HEK293 (cell line): ENCODE measurements at regions not wholly inside any gene's neighbourhood (a gene's known extent, or its start where the extent isn't known, plus 50 kb on each side); places are given as distances from the start of the nearest gene placed in this dataset.

Experiments used
- CTCF ChIA-PET: fragments of 350-600 bp; formaldehyde crosslinking; extraction: SDS; loops from one replicate; lab custom pipeline; 2021; ENCODE audit warnings: antibody characterized with exemption; lab: Yijun Ruan, JAX
- POLR2A ChIA-PET: fragments of 300-600 bp; formaldehyde crosslinking; extraction: SDS; loops from one replicate; lab custom pipeline; 2020; ENCODE audit warnings: antibody characterized with exemption, inconsistent platforms; lab: Yijun Ruan, JAX
- H3K27ac ChIP-seq: fragments of 200-500 bp; sonication (Bioruptor generic); 2 replicates; pipeline ENCODE4 v1.5.1; 2014; ENCODE audit warnings: low read depth, low read length, control low read depth, inconsistent platforms; ENCODE audit errors: extremely low read depth
- H3K36me3 ChIP-seq, 2 experiments: fragments of 200-500 bp in 1 of 2; sonication (Bioruptor generic) in 1 of 2; 1 replicate in 1 of 2; 2 replicates in 1 of 2; pipeline ENCODE4 v1.5.1; 2014 to 2017; ENCODE audit warnings: inconsistent platforms in 2 of 2, low read length in 2 of 2; ENCODE audit not compliant: control insufficient read depth in 2 of 2, insufficient read depth in 1 of 2
- H3K4me1 ChIP-seq: fragments of 200-500 bp; sonication (Bioruptor generic); 2 replicates; pipeline ENCODE4 v1.5.1; 2014; ENCODE audit warnings: mild to moderate bottlenecking, low read length, inconsistent platforms; ENCODE audit not compliant: control insufficient read depth, insufficient read depth
- H3K4me3 ChIP-seq: 2 replicates; pipeline ENCODE4 v1.5.1; 2011; ENCODE audit warnings: low read depth, mild to moderate bottlenecking, control low read depth, low read length, moderate library complexity
- H3K9me3 ChIP-seq: fragments of 200-500 bp; sonication (Bioruptor generic); 2 replicates; pipeline ENCODE4 v1.5.1; 2014; ENCODE audit warnings: low read depth, low read length, inconsistent platforms; ENCODE audit not compliant: control insufficient read depth, insufficient read depth
- GLI2 ChIP-seq: fragments of 450-650 bp; formaldehyde crosslinking; IDR thresholded peaks from 2 replicates; pipeline ENCODE4; 2017; ENCODE audit warnings: missing biosample characterization, missing genetic modification characterization, low read depth, borderline replicate concordance
- MZF1 ChIP-seq: fragments of 450-650 bp; formaldehyde crosslinking; IDR thresholded peaks from 2 replicates; pipeline ENCODE4 v1.5.1; 2017; ENCODE audit warnings: missing biosample characterization, missing genetic modification characterization, borderline replicate concordance
- PRDM6 ChIP-seq: fragments of 450-650 bp; formaldehyde crosslinking; IDR thresholded peaks from 2 replicates; pipeline ENCODE4 v1.5.1; 2017; ENCODE audit warnings: missing biosample characterization, missing genetic modification characterization
- ZBTB6 ChIP-seq: fragments of 450-650 bp; formaldehyde crosslinking; IDR thresholded peaks from 2 replicates; pipeline ENCODE4 v1.5.1; 2017; ENCODE audit warnings: missing biosample characterization, missing genetic modification characterization
- ZBTB8A ChIP-seq: fragments of 450-650 bp; formaldehyde crosslinking; IDR thresholded peaks from 2 replicates; pipeline ENCODE4 v1.5.1; 2016; ENCODE audit warnings: missing biosample characterization, missing genetic modification characterization
- ZNF138 ChIP-seq: fragments of 450-650 bp; formaldehyde crosslinking; IDR thresholded peaks from 2 replicates; pipeline ENCODE4 v1.5.1; 2016; ENCODE audit warnings: missing biosample characterization, missing genetic modification characterization, borderline replicate concordance
- ZNF140 ChIP-seq: fragments of 450-650 bp; formaldehyde crosslinking; IDR thresholded peaks from 2 replicates; pipeline ENCODE4 v1.5.1; 2016; ENCODE audit warnings: missing biosample characterization, missing genetic modification characterization
- ZNF184 ChIP-seq: fragments of 450-650 bp; IDR thresholded peaks from 2 replicates; pipeline ENCODE4 v1.5.1; 2018; ENCODE audit warnings: missing biosample characterization, mild to moderate bottlenecking, missing genetic modification characterization
- ZNF280C ChIP-seq: fragments of 450-650 bp; formaldehyde crosslinking; IDR thresholded peaks from 2 replicates; pipeline ENCODE4 v1.5.1; 2016; ENCODE audit warnings: missing biosample characterization, missing genetic modification characterization
- ZNF426 ChIP-seq: fragments of 450-650 bp; formaldehyde crosslinking; IDR thresholded peaks from 2 replicates; pipeline ENCODE4 v1.5.1; 2017; ENCODE audit warnings: missing biosample characterization, missing genetic modification characterization, mild to moderate bottlenecking, inconsistent platforms, moderate library complexity
- ZNF561 ChIP-seq: fragments of 450-650 bp; IDR thresholded peaks from 2 replicates; pipeline ENCODE4 v1.5.1; 2018; ENCODE audit warnings: missing biosample characterization, missing genetic modification characterization, borderline replicate concordance
- ZNF600 ChIP-seq: fragments of 450-650 bp; formaldehyde crosslinking; IDR thresholded peaks from 2 replicates; pipeline ENCODE4 v1.5.1; 2016; ENCODE audit warnings: missing biosample characterization, missing genetic modification characterization
- ZNF658 ChIP-seq: fragments of 450-650 bp; formaldehyde crosslinking; IDR thresholded peaks from 2 replicates; pipeline ENCODE4; 2016; ENCODE audit warnings: missing biosample characterization, missing genetic modification characterization
- ZNF664 ChIP-seq: fragments of 450-650 bp; formaldehyde crosslinking; IDR thresholded peaks from 2 replicates; pipeline ENCODE4 v1.5.1; 2016; ENCODE audit warnings: missing biosample characterization, missing genetic modification characterization
- ZNF701 ChIP-seq: fragments of 450-650 bp; formaldehyde crosslinking; IDR thresholded peaks from 2 replicates; pipeline ENCODE4 v1.5.1; 2016; ENCODE audit warnings: missing biosample characterization, missing genetic modification characterization
- ZNF792 ChIP-seq: fragments of 450-650 bp; formaldehyde crosslinking; IDR thresholded peaks from 2 replicates; pipeline ENCODE4 v1.5.1; 2016; ENCODE audit warnings: missing biosample characterization, missing genetic modification characterization
- ZNF837 ChIP-seq: fragments of 450-650 bp; formaldehyde crosslinking; IDR thresholded peaks from 2 replicates; pipeline ENCODE4 v1.5.1; 2016; ENCODE audit warnings: missing biosample characterization, missing genetic modification characterization
- ZSCAN23 ChIP-seq: fragments of 450-650 bp; formaldehyde crosslinking; IDR thresholded peaks from 2 replicates; pipeline ENCODE4 v1.5.1; 2016; ENCODE audit warnings: missing biosample characterization, missing genetic modification characterization
- TF ChIP-seq, protein P1 (sequence below): fragments of 450-650 bp; formaldehyde crosslinking; IDR thresholded peaks from 2 replicates; pipeline ENCODE4 v1.5.1; 2016; ENCODE audit warnings: missing biosample characterization, missing genetic modification characterization
- TF ChIP-seq, protein P2 (sequence below): fragments of 450-650 bp; formaldehyde crosslinking; IDR thresholded peaks from 2 replicates; pipeline ENCODE4 v1.5.1; 2016; ENCODE audit warnings: missing biosample characterization, missing genetic modification characterization
- TF ChIP-seq, protein P3 (sequence below): fragments of 450-650 bp; formaldehyde crosslinking; conservative IDR thresholded peaks from 2 replicates; pipeline ENCODE4 v1.5.1; 2016; ENCODE audit warnings: low read depth, missing biosample characterization, missing genetic modification characterization

DNA sequence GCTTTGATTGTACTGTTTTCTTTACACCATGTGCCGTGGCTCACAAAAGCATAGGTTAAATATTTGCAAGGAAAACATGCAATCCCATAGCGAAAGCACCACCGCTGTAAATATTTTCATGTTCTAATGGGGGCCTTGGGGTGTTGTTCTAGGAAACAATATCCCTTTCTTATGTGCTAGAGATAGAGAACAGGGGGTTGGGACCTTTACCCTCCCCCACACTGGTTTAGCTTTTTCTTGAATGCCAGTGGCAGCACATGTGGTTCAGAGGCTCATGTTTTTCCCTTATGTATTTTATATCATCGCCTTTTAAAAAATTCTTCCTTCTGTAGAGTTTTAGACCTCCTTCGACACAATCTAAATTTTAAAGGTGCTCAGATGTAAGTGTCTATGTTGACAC lies 422.6 kb upstream of the TENM3 start:
- TF ChIP-seq ZNF184 (tag by site-specific recombination) (no peak), GLI2 (tag by site-specific recombination) (no peak), ZBTB6 (tag by site-specific recombination) (no peak), ZNF701 (tag by site-specific recombination) (no peak), ZNF837 (tag by site-specific recombination) (no peak), ZNF426 (tag by site-specific recombination) (no peak), ZNF792 (tag by site-specific recombination) (no peak), ZNF140 (tag by site-specific recombination) (no peak), ZNF658 (tag by site-specific recombination) (no peak), ZNF664 (tag by site-specific recombination) (no peak), ZNF600 (no peak), ZNF138 (tag by site-specific recombination) (no peak)
- TF ChIP-seq, protein P1, sequence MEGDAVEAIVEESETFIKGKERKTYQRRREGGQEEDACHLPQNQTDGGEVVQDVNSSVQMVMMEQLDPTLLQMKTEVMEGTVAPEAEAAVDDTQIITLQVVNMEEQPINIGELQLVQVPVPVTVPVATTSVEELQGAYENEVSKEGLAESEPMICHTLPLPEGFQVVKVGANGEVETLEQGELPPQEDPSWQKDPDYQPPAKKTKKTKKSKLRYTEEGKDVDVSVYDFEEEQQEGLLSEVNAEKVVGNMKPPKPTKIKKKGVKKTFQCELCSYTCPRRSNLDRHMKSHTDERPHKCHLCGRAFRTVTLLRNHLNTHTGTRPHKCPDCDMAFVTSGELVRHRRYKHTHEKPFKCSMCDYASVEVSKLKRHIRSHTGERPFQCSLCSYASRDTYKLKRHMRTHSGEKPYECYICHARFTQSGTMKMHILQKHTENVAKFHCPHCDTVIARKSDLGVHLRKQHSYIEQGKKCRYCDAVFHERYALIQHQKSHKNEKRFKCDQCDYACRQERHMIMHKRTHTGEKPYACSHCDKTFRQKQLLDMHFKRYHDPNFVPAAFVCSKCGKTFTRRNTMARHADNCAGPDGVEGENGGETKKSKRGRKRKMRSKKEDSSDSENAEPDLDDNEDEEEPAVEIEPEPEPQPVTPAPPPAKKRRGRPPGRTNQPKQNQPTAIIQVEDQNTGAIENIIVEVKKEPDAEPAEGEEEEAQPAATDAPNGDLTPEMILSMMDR (tag by site-specific recombination) = no peak
- Histone ChIP-seq H3K36me3 (no peaks in the 10 kb centered on the region), H3K4me1 (peaks cover 16% of the 10 kb centered on the region), H3K27ac (no peak overlapping the region; the same call in 1 of the 2 replicates), H3K9me3 (no peaks in the 10 kb centered on the region), H3K4me3 (no peak overlapping the region)
- CTCF ChIA-PET = interaction anchor here (0.7 kb wide), 1 partner anchor 130 kb away, joined by 3 read pairs; no protein-coding TSS in a partner anchor
- POLR2A ChIA-PET = no interaction called here

DNA sequence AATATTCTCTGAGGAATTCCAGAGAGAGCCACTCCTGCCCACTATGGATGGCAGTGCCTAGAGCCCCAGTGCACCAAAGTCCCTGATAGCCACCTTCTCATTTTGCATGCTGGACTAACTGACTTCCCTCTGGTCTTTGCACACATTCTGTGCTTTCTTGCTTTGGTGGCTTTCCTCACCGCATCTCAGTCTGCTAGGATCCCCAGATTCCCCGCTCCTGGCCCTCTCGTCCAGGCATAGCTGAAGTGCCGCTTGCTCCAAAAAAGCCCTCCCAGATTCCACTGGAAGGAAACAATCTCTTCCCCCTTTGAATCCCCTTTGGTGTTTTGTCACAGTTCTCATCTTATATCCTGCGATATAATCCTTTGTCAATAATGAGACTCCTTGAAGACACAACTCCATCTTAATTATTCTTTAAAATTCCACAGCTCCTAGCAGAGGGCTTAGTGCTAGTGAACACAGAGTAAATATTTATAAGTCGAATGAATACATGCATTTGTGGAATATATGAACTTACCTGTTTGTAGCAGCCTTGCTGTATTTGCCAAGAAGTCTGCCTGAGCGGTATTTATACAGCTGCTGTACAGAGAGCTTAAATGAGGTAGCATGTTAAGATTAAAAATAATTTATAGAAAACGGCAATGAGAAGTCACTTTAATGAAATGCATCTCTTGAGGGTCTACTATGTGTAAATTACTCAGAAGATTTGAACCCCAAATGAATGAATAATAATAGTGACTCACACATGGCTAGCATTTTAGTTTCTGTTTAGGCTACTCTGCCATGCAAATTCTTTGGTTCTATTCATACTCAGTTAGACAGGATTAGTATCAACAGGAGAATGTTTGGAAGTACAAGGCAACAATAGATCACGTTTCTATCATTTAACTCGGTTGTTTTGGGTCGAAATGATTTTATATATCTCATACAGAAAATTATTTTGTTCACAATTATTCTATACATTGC lies 421.9 kb upstream of the TENM3 start:
- H3K27ac ChIP-seq = no peak overlapping the region; the same call in 1 of the 2 replicates
- H3K4me1 ChIP-seq = peaks cover 16% of the 10 kb centered on the region
- ChIA-PET POLR2A (no interaction called here), CTCF (no interaction called here)
- TF ChIP-seq, protein P2, sequence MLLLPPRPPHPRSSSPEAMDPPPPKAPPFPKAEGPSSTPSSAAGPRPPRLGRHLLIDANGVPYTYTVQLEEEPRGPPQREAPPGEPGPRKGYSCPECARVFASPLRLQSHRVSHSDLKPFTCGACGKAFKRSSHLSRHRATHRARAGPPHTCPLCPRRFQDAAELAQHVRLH (tag by site-specific recombination) = no peak
- TF ChIP-seq MZF1 (tag by site-specific recombination) = peak; percentile 42; the same call in 1 of the 2 replicates
- no peak for TF ChIP-seq PRDM6 (tag by site-specific recombination)
- TF ChIP-seq, protein P3, sequence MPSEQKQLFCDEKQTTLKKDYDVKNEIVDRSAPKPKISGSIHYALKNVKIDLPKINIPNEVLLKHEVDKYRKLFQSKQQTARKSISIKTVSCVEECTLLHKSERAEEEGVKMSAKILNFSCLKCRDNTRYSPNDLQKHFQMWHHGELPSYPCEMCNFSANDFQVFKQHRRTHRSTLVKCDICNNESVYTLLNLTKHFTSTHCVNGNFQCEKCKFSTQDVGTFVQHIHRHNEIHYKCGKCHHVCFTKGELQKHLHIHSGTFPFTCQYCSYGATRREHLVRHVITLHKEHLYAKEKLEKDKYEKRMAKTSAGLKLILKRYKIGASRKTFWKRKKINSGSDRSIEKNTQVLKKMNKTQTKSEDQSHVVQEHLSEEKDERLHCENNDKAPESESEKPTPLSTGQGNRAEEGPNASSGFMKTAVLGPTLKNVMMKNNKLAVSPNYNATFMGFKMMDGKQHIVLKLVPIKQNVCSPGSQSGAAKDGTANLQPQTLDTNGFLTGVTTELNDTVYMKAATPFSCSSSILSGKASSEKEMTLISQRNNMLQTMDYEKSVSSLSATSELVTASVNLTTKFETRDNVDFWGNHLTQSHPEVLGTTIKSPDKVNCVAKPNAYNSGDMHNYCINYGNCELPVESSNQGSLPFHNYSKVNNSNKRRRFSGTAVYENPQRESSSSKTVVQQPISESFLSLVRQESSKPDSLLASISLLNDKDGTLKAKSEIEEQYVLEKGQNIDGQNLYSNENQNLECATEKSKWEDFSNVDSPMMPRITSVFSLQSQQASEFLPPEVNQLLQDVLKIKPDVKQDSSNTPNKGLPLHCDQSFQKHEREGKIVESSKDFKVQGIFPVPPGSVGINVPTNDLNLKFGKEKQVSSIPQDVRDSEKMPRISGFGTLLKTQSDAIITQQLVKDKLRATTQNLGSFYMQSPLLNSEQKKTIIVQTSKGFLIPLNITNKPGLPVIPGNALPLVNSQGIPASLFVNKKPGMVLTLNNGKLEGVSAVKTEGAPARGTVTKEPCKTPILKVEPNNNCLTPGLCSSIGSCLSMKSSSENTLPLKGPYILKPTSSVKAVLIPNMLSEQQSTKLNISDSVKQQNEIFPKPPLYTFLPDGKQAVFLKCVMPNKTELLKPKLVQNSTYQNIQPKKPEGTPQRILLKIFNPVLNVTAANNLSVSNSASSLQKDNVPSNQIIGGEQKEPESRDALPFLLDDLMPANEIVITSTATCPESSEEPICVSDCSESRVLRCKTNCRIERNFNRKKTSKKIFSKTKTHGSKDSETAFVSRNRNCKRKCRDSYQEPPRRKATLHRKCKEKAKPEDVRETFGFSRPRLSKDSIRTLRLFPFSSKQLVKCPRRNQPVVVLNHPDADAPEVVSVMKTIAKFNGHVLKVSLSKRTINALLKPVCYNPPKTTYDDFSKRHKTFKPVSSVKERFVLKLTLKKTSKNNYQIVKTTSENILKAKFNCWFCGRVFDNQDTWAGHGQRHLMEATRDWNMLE = no peak
- no peak for TF ChIP-seq ZBTB8A (tag by site-specific recombination)
- TF ChIP-seq ZNF561 (tag by site-specific recombination) = no peak
- no peak for TF ChIP-seq ZSCAN23 (tag by site-specific recombination)
- TF ChIP-seq ZNF138 (tag by site-specific recombination) = no peak
- TF ChIP-seq ZNF280C (tag by site-specific recombination) = no peak
- no peaks in the 10 kb centered on the region for H3K36me3 ChIP-seq
- no peaks in the 10 kb centered on the region for H3K9me3 ChIP-seq
- no peak overlapping the region for H3K4me3 ChIP-seq
